Ishikawa (cell line): ENCODE measurements at regions not wholly inside any gene's neighbourhood (a gene's known extent, or its start where the extent isn't known, plus 50 kb on each side); places are given as distances from the start of the nearest gene placed in this dataset.

ENCODE experiments used
- CREB1 ChIP-seq: IDR thresholded peaks from 2 replicates; pipeline ENCODE4 v1.6.1; 2012; ENCODE audit warnings: low read depth
- EGR1 ChIP-seq: IDR thresholded peaks from 2 replicates; pipeline ENCODE4 v1.6.1; 2012
- EP300 ChIP-seq: IDR thresholded peaks from 2 replicates; pipeline ENCODE4 v1.6.1; 2012; ENCODE audit warnings: borderline replicate concordance
- NFIC ChIP-seq: IDR thresholded peaks from 2 replicates; pipeline ENCODE4 v1.6.1; 2012
- ZBTB7A ChIP-seq: IDR thresholded peaks from 2 replicates; pipeline ENCODE4 v1.6.1; 2012; ENCODE audit warnings: low read depth
- TF ChIP-seq, protein P1 (sequence below): IDR thresholded peaks from 2 replicates; pipeline ENCODE4 v1.6.1; 2012

DNA sequence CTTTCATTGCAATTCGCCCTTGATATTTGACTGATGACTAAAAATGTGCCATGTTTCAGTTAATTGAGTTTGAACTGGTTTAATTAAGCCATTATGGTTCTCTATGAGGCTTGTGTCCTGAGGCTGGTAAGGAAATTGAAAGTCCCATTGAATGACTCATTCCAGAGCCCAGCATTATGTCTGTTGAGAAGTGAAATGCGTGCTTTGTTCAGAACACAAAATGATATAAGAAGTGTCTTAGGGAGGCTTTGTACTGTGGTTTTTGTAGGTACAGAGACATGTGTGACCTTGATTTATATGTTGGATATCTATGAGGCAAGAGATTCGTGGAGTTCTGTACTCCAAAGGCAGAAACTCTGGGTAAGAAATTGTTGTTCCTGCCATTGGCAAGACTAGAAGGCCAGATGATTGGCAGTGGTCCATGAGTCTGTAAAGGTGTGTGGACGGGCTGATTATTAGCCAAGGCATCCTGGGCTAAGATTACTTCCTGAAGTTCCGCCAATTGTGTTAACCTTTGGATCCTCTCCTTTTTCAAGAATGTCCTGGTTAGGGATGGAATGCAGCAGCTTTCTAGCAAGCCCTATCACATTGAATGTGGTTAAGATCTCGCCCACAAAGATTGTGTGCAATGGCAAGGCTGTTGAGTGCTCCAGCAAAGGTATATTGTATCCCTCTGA is 103.7 kb downstream of the NPIPB5 start:
- no peak for TF ChIP-seq ZBTB7A
- TF ChIP-seq EP300, result no peak
- TF ChIP-seq, protein P1, sequence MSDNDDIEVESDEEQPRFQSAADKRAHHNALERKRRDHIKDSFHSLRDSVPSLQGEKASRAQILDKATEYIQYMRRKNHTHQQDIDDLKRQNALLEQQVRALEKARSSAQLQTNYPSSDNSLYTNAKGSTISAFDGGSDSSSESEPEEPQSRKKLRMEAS, result no peak
- TF ChIP-seq CREB1, result no peak
- no peak for TF ChIP-seq NFIC
- no peak for TF ChIP-seq EGR1
